ENCODE measurements at regions not wholly inside any gene's neighbourhood (a gene's known extent, or its start where the extent isn't known, plus 50 kb on each side); places are given as distances from the start of the nearest gene placed in this dataset.

DNA sequence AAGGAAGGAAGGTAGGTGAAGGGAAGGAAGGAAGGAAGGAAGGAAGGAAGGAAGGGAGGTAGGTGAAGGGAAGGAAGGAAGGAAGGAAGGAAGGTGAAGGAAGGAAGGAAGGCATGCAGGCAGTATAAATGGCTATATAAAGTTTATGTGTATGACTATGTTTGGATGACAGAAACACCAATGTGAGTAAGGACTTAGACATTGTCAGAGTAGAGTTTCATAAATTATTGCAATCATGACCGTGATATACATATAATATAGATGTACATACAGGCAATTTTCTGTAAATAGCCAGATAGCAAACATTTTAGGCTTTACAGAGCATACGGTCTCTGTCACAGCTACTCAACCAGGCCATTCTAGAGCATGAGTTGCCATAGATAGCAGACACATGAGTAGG, 133.8 kb upstream of the AKR1E2 start:
- H3K27ac ChIP-seq, result no peak overlapping the region
- no peak for DNase-seq
- intact Hi-C loops (cut with DNase I), result no loop called here

DNA sequence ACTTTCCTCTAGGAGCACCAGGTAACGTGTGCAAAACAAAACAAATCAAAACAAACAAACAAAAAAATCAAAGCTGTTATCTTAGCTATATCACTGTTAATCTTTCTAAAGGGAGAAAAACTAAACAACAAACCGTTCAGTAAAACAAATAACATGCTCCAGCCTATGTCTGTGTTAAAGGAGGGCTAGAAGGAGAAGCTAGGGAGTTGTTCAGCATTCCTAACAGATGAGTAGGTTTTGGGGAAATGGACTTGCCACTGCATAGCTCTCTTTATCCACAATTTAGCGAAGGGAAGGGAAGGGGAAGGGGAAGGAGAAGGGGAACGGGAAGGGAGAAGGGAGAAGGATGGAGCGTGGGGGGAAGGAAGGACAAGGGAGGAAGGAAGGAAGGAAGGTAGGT, 134.2 kb upstream of the AKR1E2 start:
- intact Hi-C loops (cut with DNase I), result no loop called here
- Histone ChIP-seq H3K9me3 (no peaks in the 10 kb centered on the region), H3K27me3 (no peaks in the 10 kb centered on the region), H3K36me3 (no peaks in the 10 kb centered on the region), H3K27ac (no peak overlapping the region), H3K4me1 (no peaks in the 10 kb centered on the region), H3K4me3 (no peak overlapping the region)
- ATAC-seq (peak; percentile 49), DNase-seq (no peak)
- TF ChIP-seq, protein P1, sequence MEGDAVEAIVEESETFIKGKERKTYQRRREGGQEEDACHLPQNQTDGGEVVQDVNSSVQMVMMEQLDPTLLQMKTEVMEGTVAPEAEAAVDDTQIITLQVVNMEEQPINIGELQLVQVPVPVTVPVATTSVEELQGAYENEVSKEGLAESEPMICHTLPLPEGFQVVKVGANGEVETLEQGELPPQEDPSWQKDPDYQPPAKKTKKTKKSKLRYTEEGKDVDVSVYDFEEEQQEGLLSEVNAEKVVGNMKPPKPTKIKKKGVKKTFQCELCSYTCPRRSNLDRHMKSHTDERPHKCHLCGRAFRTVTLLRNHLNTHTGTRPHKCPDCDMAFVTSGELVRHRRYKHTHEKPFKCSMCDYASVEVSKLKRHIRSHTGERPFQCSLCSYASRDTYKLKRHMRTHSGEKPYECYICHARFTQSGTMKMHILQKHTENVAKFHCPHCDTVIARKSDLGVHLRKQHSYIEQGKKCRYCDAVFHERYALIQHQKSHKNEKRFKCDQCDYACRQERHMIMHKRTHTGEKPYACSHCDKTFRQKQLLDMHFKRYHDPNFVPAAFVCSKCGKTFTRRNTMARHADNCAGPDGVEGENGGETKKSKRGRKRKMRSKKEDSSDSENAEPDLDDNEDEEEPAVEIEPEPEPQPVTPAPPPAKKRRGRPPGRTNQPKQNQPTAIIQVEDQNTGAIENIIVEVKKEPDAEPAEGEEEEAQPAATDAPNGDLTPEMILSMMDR (IDR thresholded peaks at IDR 0.05), result no peak

More for the DNA sequence above, 133.8 kb upstream of the AKR1E2 start:
- Histone ChIP-seq H3K4me1 (no peaks in the 10 kb centered on the region), H3K9me3 (no peaks in the 10 kb centered on the region), H3K4me3 (no peak overlapping the region), H3K27me3 (no peaks in the 10 kb centered on the region), H3K36me3 (no peaks in the 10 kb centered on the region)
- TF ChIP-seq, protein P1 (IDR thresholded peaks at IDR 0.05), result no peak
- no peak for ATAC-seq

DNA sequence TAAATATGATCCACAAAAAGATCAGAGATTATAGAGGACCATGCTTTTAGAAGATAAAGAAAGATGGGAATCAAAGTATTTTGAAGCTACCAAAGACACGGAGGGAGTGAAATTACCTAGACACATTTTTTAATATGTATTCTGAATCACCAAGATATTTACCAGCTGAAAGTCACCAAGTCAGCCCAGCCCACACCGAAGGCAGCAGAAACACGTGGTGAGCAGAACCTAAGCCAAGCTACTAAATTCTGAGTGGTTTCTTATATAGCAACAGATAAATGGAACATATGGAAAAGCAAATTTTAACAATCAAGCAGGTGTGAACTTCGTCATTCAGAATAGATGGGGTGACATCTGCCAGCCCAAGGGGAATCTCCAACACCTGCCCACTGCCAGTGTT, 134.7 kb upstream of the AKR1E2 start:
- intact Hi-C loops (cut with DNase I), result no loop called here
- ATAC-seq (no peak), DNase-seq (no peak)
- H3K4me1 ChIP-seq, result no peaks in the 10 kb centered on the region
- no peak overlapping the region for H3K4me3 ChIP-seq
- no peaks in the 10 kb centered on the region for H3K36me3 ChIP-seq
- H3K9me3 ChIP-seq, result no peaks in the 10 kb centered on the region
- H3K27ac ChIP-seq, result no peak overlapping the region
- no peaks in the 10 kb centered on the region for H3K27me3 ChIP-seq
- TF ChIP-seq, protein P1 (IDR thresholded peaks at IDR 0.05), result no peak

DNA sequence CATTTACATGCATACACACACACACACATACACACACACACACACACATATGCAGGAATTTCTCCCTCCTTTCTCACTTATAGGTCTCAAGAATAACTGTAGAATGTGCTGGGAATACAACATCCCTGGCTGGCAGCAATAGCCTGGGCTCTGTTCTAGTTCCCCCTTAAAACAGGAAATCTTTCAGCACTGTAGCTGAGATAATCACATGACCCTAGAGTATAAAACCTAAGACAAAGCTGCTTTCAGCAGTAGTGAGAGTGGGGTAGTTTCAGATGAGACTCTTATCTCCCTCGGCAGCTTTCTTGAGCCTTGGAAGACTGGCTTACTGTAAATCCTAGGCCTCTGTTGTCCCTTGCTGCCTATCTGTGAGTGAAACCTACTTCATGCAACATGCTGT, 137.4 kb upstream of the AKR1E2 start:
- Histone ChIP-seq H3K4me3 (no peak overlapping the region), H3K36me3 (no peaks in the 10 kb centered on the region), H3K4me1 (no peaks in the 10 kb centered on the region), H3K27ac (no peak overlapping the region), H3K9me3 (no peaks in the 10 kb centered on the region), H3K27me3 (no peaks in the 10 kb centered on the region)
- DNase-seq, result no peak
- peak; percentile 47 for ATAC-seq
- intact Hi-C loops (cut with DNase I), result no loop called here
- TF ChIP-seq, protein P1 (IDR thresholded peaks at IDR 0.05), result no peak

DNA sequence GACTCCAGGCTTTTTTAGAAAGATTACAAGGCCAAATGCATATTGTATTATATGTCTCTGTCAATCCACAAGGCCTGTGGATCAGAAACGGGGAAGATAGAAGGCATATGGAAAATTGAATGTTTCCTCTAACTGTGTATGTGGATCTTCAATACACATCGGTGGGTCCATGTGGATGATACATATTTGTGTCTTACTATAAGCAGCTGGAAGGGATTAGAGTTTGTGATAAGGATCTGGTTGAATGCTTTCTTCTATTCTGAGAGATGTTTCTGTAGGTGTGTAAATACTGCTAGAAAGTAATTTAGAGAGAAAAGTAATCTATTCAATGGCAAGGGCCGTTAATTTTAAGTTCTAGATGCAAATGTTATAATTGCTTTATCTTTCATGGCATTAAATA, 137.8 kb upstream of the AKR1E2 start:
- DNase-seq, result no peak
- TF ChIP-seq, protein P1 (IDR thresholded peaks at IDR 0.05), result no peak
- intact Hi-C loops (cut with DNase I), result no loop called here
- no peaks in the 10 kb centered on the region for H3K4me1 ChIP-seq
- ATAC-seq, result no peak
- no peaks in the 10 kb centered on the region for H3K9me3 ChIP-seq
- no peaks in the 10 kb centered on the region for H3K27me3 ChIP-seq
- H3K4me3 ChIP-seq, result no peak overlapping the region
- H3K36me3 ChIP-seq, result no peaks in the 10 kb centered on the region
- no peak overlapping the region for H3K27ac ChIP-seq

Measured in left lung (tissue), 4 donors.